ENCODE measurements at regions not wholly inside any gene's neighbourhood (a gene's known extent, or its start where the extent isn't known, plus 50 kb on each side); places are given as distances from the start of the nearest gene placed in this dataset.

GRCh38 chr6:141133346-141133745 lies 999.4 kb upstream of the GJE1 start:
- TF ChIP-seq SMC3 (conservative IDR thresholded peaks at IDR 0.05; ENCODE audit: poor library complexity) (no peak), TAF1 (IDR thresholded peaks at IDR 0.05; ENCODE audit: low read depth) (no peak), EP300 (conservative IDR thresholded peaks at IDR 0.05; ENCODE audit: poor library complexity, severe bottlenecking) (no peak), MXI1 (conservative IDR thresholded peaks at IDR 0.05; ENCODE audit: poor library complexity, severe bottlenecking) (no peak), POLR2AphosphoS5 (IDR thresholded peaks at IDR 0.05) (no peak)
- TF ChIP-seq, protein P1, sequence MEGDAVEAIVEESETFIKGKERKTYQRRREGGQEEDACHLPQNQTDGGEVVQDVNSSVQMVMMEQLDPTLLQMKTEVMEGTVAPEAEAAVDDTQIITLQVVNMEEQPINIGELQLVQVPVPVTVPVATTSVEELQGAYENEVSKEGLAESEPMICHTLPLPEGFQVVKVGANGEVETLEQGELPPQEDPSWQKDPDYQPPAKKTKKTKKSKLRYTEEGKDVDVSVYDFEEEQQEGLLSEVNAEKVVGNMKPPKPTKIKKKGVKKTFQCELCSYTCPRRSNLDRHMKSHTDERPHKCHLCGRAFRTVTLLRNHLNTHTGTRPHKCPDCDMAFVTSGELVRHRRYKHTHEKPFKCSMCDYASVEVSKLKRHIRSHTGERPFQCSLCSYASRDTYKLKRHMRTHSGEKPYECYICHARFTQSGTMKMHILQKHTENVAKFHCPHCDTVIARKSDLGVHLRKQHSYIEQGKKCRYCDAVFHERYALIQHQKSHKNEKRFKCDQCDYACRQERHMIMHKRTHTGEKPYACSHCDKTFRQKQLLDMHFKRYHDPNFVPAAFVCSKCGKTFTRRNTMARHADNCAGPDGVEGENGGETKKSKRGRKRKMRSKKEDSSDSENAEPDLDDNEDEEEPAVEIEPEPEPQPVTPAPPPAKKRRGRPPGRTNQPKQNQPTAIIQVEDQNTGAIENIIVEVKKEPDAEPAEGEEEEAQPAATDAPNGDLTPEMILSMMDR (IDR thresholded peaks at IDR 0.05; ENCODE audit: poor library complexity, severe bottlenecking): no peak
- TF ChIP-seq, protein P2, sequence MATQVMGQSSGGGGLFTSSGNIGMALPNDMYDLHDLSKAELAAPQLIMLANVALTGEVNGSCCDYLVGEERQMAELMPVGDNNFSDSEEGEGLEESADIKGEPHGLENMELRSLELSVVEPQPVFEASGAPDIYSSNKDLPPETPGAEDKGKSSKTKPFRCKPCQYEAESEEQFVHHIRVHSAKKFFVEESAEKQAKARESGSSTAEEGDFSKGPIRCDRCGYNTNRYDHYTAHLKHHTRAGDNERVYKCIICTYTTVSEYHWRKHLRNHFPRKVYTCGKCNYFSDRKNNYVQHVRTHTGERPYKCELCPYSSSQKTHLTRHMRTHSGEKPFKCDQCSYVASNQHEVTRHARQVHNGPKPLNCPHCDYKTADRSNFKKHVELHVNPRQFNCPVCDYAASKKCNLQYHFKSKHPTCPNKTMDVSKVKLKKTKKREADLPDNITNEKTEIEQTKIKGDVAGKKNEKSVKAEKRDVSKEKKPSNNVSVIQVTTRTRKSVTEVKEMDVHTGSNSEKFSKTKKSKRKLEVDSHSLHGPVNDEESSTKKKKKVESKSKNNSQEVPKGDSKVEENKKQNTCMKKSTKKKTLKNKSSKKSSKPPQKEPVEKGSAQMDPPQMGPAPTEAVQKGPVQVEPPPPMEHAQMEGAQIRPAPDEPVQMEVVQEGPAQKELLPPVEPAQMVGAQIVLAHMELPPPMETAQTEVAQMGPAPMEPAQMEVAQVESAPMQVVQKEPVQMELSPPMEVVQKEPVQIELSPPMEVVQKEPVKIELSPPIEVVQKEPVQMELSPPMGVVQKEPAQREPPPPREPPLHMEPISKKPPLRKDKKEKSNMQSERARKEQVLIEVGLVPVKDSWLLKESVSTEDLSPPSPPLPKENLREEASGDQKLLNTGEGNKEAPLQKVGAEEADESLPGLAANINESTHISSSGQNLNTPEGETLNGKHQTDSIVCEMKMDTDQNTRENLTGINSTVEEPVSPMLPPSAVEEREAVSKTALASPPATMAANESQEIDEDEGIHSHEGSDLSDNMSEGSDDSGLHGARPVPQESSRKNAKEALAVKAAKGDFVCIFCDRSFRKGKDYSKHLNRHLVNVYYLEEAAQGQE (IDR thresholded peaks at IDR 0.05; ENCODE audit: borderline replicate concordance): no peak

Data from neural cell (in vitro differentiated cells).